ENCODE measurements at regions not wholly inside any gene's neighbourhood (a gene's known extent, or its start where the extent isn't known, plus 50 kb on each side); places are given as distances from the start of the nearest gene placed in this dataset.

- TF ChIP-seq CTCF (IDR thresholded peaks at IDR 0.05; ENCODE audit: insufficient read depth, low read length, poor library complexity, severe bottlenecking) (no peak), EZH2phosphoT487 (conservative IDR thresholded peaks at IDR 0.05; ENCODE audit: low read length) (no peak)
Observed at GRCh38 chr2:129314120-129314519, 665.3 kb upstream of the RAB6C start.
